SU-DHL-6 (cell line): ENCODE measurements at regions not wholly inside any gene's neighbourhood (a gene's known extent, or its start where the extent isn't known, plus 50 kb on each side); places are given as distances from the start of the nearest gene placed in this dataset.

ENCODE experiments used
- CTCF ChIP-seq: fragments of 200-600 bp; sonication (generic); IDR thresholded peaks from one replicate; pipeline ENCODE4 v1.5.1; 2017; ENCODE audit warnings: antibody characterized with exemption, mild to moderate bottlenecking, low read length, moderate library complexity; ENCODE audit not compliant: insufficient read depth, poor library complexity, severe bottlenecking
- EZH2phosphoT487 ChIP-seq: fragments of 200-600 bp; sonication (generic), shearing (Covaris generic); conservative IDR thresholded peaks from 2 replicates; pipeline ENCODE4 v1.6.1; 2018; ENCODE audit warnings: mild to moderate bottlenecking, antibody characterized with exemption, low read length, moderate library complexity, mixed read lengths

GRCh38 chr4:182147391-182147790, 95.8 kb upstream of the TENM3 start:
- no peak for TF ChIP-seq EZH2phosphoT487
- TF ChIP-seq CTCF: no peak
